Osteocyte (in vitro differentiated cells): ENCODE measurements at regions not wholly inside any gene's neighbourhood (a gene's known extent, or its start where the extent isn't known, plus 50 kb on each side); places are given as distances from the start of the nearest gene placed in this dataset.

Experiments used
- DNase-seq: peaks from one replicate; pipeline ENCODE4 v3.0.0; 2021; ENCODE audit warnings: mixed read lengths; ENCODE audit not compliant: unreplicated experiment; ENCODE audit errors: extremely low spot score
- H3K27ac Mint-ChIP-seq: one replicate; pipeline ENCODE4 v1.8.0; 2021; ENCODE audit warnings: mild to moderate bottlenecking, mixed read lengths; ENCODE audit not compliant: unreplicated experiment
- H3K27me3 Mint-ChIP-seq: one replicate; pipeline ENCODE4 v1.8.0; 2021; ENCODE audit warnings: mixed read lengths; ENCODE audit not compliant: unreplicated experiment
- H3K36me3 Mint-ChIP-seq: one replicate; pipeline ENCODE4 v1.8.0; 2021; ENCODE audit warnings: mixed read lengths; ENCODE audit not compliant: unreplicated experiment
- H3K4me1 Mint-ChIP-seq: one replicate; pipeline ENCODE4 v1.8.0; 2021; ENCODE audit warnings: mixed read lengths; ENCODE audit not compliant: unreplicated experiment
- H3K4me3 Mint-ChIP-seq: one replicate; pipeline ENCODE4 v1.8.0; 2021; ENCODE audit warnings: mild to moderate bottlenecking, moderate library complexity, mixed read lengths; ENCODE audit not compliant: unreplicated experiment
- H3K9me3 Mint-ChIP-seq: one replicate; pipeline ENCODE4 v1.8.0; 2021; ENCODE audit warnings: mixed read lengths; ENCODE audit not compliant: unreplicated experiment
- CTCF ChIP-seq: fragments of 200-600 bp; sonication (generic); IDR thresholded peaks from 2 replicates; pipeline ENCODE4 v1.5.0; 2021; ENCODE audit warnings: antibody characterized with exemption, mild to moderate bottlenecking, moderate library complexity

GRCh38 chr15:57881972-57882371 is 175.5 kb downstream of the POLR2M start:
- Mint-ChIP-seq H3K36me3 (no peaks in the 10 kb centered on the region), H3K9me3 (no peaks in the 10 kb centered on the region), H3K4me3 (no peak overlapping the region), H3K27ac (no peak overlapping the region), H3K4me1 (peaks cover 3% of the 10 kb centered on the region), H3K27me3 (no peaks in the 10 kb centered on the region)
- DNase-seq = no peak
- TF ChIP-seq CTCF = no peak

- peaks cover 3% of the 10 kb centered on the region for H3K4me1 Mint-ChIP-seq
- DNase-seq = no peak
- H3K4me3 Mint-ChIP-seq = no peak overlapping the region
- H3K9me3 Mint-ChIP-seq = no peaks in the 10 kb centered on the region
- H3K27ac Mint-ChIP-seq = no peak overlapping the region
- no peak for TF ChIP-seq CTCF
- H3K36me3 Mint-ChIP-seq = no peaks in the 10 kb centered on the region
- H3K27me3 Mint-ChIP-seq = peaks cover 5% of the 10 kb centered on the region
Measured at GRCh38 chr15:57883701-57884100, 177.2 kb downstream of the POLR2M start.

- peaks cover 3% of the 10 kb centered on the region for H3K4me1 Mint-ChIP-seq
- no peak overlapping the region for H3K4me3 Mint-ChIP-seq
- H3K27ac Mint-ChIP-seq = no peak overlapping the region
- no peaks in the 10 kb centered on the region for H3K9me3 Mint-ChIP-seq
- peaks cover 5% of the 10 kb centered on the region for H3K27me3 Mint-ChIP-seq
- no peaks in the 10 kb centered on the region for H3K36me3 Mint-ChIP-seq
- no peak for DNase-seq
- TF ChIP-seq CTCF = no peak
Measured at GRCh38 chr15:57884936-57885335, 178.4 kb downstream of the POLR2M start.

GRCh38 chr15:57885435-57885834 is 178.9 kb downstream of the POLR2M start:
- peaks cover 5% of the 10 kb centered on the region for H3K27me3 Mint-ChIP-seq
- no peak for DNase-seq
- H3K4me1 Mint-ChIP-seq = peaks cover 3% of the 10 kb centered on the region
- H3K4me3 Mint-ChIP-seq = no peak overlapping the region
- no peaks in the 10 kb centered on the region for H3K9me3 Mint-ChIP-seq
- no peak for TF ChIP-seq CTCF
- H3K27ac Mint-ChIP-seq = no peak overlapping the region
- no peaks in the 10 kb centered on the region for H3K36me3 Mint-ChIP-seq

GRCh38 chr15:57887825-57888224 is 177.7 kb downstream of the ALDH1A2 start:
- no peak overlapping the region for H3K27ac Mint-ChIP-seq
- H3K4me3 Mint-ChIP-seq = no peak overlapping the region
- DNase-seq = no peak
- no peaks in the 10 kb centered on the region for H3K36me3 Mint-ChIP-seq
- no peaks in the 10 kb centered on the region for H3K9me3 Mint-ChIP-seq
- H3K27me3 Mint-ChIP-seq = peaks cover 5% of the 10 kb centered on the region
- TF ChIP-seq CTCF = no peak
- no peaks in the 10 kb centered on the region for H3K4me1 Mint-ChIP-seq
